CD4-positive, alpha-beta T cell treated with Interleukin-2 at 100 ng/mL for 4 hours (primary cell): ENCODE measurements at regions not wholly inside any gene's neighbourhood (a gene's known extent, or its start where the extent isn't known, plus 50 kb on each side); places are given as distances from the start of the nearest gene placed in this dataset.

Experiments used
- DNase-seq: peaks from one replicate; pipeline ENCODE4 v3.0.0-alpha.2; 2020; ENCODE audit warnings: low spot score

- DNase-seq = no peak
These were observed 99.2 kb downstream of the SLC41A2 start for GRCh38 chr12:104858611-104859543.

GRCh38 chr12:104856531-104856930 is 101.6 kb downstream of the SLC41A2 start:
- no peak for DNase-seq

GRCh38 chr12:104855599-104855998 is 102.5 kb downstream of the SLC41A2 start:
- no peak for DNase-seq

- DNase-seq = no peak
These were observed 105.2 kb downstream of the SLC41A2 start for GRCh38 chr12:104852896-104853295.

- DNase-seq = no peak
These were observed 106.0 kb downstream of the SLC41A2 start for GRCh38 chr12:104852102-104852501.

GRCh38 chr12:104850781-104851180 is 107.3 kb downstream of the SLC41A2 start:
- no peak for DNase-seq

GRCh38 chr12:104846056-104846767 is 111.9 kb downstream of the SLC41A2 start:
- no peak for DNase-seq

- no peak for DNase-seq
These were observed 114.0 kb downstream of the SLC41A2 start for GRCh38 chr12:104844123-104844522.

GRCh38 chr12:104840262-104840661 is 117.8 kb downstream of the SLC41A2 start:
- no peak for DNase-seq

GRCh38 chr12:104835317-104835716 is 122.8 kb downstream of the SLC41A2 start:
- no peak for DNase-seq

- no peak for DNase-seq
These were observed 123.5 kb downstream of the SLC41A2 start for GRCh38 chr12:104834607-104835006.

- DNase-seq = no peak
These were observed 124.3 kb downstream of the SLC41A2 start for GRCh38 chr12:104833756-104834155.

- no peak for DNase-seq
These were observed 130.1 kb downstream of the SLC41A2 start for GRCh38 chr12:104828015-104828414.

- peak; percentile 5 for DNase-seq
These were observed 130.5 kb downstream of the SLC41A2 start for GRCh38 chr12:104827587-104827986.

- DNase-seq = no peak
These were observed 132.7 kb downstream of the SLC41A2 start for GRCh38 chr12:104825408-104825807.

GRCh38 chr12:104823985-104824461 is 134.1 kb downstream of the SLC41A2 start:
- DNase-seq = no peak

GRCh38 chr12:104822941-104823340 is 135.1 kb downstream of the SLC41A2 start:
- DNase-seq = no peak

GRCh38 chr12:104816845-104817503 is 141.1 kb downstream of the SLC41A2 start:
- DNase-seq = no peak

GRCh38 chr12:104815935-104816334 is 142.2 kb downstream of the SLC41A2 start:
- DNase-seq = no peak

- no peak for DNase-seq
These were observed 143.1 kb downstream of the SLC41A2 start for GRCh38 chr12:104814944-104815343.
